ENCODE measurements at regions not wholly inside any gene's neighbourhood (a gene's known extent, or its start where the extent isn't known, plus 50 kb on each side); places are given as distances from the start of the nearest gene placed in this dataset.

- TF ChIP-seq ZNF318 (IDR thresholded peaks at IDR 0.05; ENCODE audit: borderline replicate concordance in 1 of 2, low read depth in 1 of 2), result no peak
- TF ChIP-seq POU5F1 (IDR thresholded peaks at IDR 0.05; ENCODE audit: borderline replicate concordance, low read depth, low read length, partially characterized antibody), result no peak
- no peak for TF ChIP-seq ZNF41 (CRISPR knock-in tag; conservative IDR thresholded peaks at IDR 0.05)
- TF ChIP-seq CSDE1 (IDR thresholded peaks at IDR 0.05), result no peak
- TF ChIP-seq FOSL1 (tag; conservative IDR thresholded peaks at IDR 0.05), result no peak
- TF ChIP-seq BMI1 (IDR thresholded peaks at IDR 0.05; ENCODE audit: low read length), result no peak
Observed at GRCh38 chr13:75071796-75072195, 410.2 kb downstream of the TBC1D4 start (continued).

All from K562 (cell line).